GM18511 (cell line): ENCODE measurements at regions not wholly inside any gene's neighbourhood (a gene's known extent, or its start where the extent isn't known, plus 50 kb on each side); places are given as distances from the start of the nearest gene placed in this dataset.

ENCODE experiments used
- ATAC-seq: cut with Tn5 transposase; IDR thresholded peaks from one replicate; pipeline ENCODE4 v1.9.1; 2021; ENCODE audit warnings: mild to moderate bottlenecking, moderate library complexity; ENCODE audit not compliant: unreplicated experiment

DNA sequence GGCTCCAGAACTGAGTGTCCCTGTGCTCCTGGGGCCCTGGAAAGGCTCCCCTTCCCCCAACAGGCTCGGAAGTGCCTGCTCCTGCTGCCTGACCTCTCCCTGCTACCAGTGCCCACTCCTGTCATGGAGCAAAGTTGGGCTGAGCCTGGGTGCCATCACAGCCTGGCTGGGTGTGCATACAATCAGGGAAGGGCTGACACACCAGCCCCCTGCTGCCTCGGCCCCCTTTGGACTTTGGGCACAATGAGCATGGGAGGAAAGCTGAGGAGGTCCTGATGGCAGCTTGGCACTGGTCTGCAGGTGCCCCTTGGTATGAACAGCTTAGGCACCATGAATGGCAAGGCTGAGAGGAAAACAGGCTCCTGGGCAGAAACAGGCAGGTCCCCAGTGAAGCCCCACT is 405.0 kb downstream of the PID1 start:
- no peak for ATAC-seq

GRCh38 chr2:228864131-228864530 is 407.0 kb downstream of the PID1 start:
- no peak for ATAC-seq

DNA sequence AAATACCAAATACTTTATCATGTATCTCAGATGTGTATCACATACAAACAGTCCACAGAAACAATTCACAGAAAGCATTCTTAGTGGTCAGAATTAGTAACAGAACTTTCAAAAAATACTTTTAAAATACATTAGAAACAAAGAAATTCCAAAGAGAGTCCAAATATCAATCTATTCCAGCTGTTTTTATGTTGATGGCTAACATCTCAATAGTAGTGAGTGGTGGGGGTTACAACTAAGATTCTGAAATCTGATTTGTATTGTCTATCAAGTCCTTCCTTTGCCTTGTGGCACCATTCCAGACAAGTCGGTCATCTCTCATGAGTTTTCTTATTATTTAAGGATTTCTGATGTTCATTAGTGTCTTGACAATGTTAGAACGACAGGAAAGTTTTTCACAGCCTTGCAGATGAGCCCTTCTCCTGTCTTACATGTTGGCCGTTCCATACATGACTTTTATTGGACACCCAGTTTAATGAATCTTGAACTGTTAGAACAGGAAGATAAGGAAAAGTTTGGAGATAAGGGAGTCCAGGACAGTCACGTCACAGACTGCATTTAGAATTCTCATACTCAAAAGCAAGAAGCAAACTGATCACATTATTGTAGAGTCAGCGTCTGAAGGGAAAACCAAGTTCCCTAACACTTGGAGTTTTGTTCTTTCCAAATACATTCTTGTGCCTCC is 410.3 kb downstream of the PID1 start:
- no peak for ATAC-seq

DNA sequence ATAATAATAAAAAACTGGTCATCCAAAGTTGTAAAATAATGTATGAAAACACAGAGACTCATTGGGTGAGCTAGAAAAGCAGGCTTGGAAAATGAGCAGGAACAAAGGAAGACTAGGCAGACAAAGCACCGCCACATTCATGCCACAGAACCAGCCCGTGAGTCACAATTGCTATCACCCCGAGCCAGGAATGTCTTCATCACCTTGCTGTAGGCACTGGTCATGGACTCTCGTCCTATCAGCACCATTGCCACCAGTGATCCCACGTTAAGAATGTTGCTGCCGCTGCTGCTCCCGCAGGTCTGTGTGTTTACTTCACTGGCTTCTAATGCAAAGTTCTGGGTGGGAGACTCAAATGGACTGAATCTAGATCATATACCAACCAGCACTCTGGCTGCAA is 417.9 kb downstream of the PID1 start:
- ATAC-seq = no peak

DNA sequence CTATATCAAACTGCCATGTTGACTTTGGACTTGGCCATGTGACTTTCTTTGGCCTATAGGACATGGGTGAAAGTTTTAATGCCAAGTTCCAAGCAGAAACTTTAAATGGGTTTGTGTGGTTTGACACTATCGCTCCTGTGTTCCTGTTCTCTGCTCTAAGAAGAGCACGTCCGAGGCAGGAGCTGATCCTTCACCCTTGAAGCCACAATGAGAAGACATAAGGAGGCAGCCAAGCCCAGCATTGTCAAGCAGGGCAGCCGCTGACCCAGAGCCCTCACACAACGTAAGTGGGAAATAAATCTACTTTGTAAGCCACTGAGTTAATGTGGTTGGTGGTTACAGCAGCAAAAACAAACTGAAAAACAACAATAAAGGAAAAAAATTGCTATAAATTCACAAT is 422.4 kb downstream of the PID1 start:
- no peak for ATAC-seq

DNA sequence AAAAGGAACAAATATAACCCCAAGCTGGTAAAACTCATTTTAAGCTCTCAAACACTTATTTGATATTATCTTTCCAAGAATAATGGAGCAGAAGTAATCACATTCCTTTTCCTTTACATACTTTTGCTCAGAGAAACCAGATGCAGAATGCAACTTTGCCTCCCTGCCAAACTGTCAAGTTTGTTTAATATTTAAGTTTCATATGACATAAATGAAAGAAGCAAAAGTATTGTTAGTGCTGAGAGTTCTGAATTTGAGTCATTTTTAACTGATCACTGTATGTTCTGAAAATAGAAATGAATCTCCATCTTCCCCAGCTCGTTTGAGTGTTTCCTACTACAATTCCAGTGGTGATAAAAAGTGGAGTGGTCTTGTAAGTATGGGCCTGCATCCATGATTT is 423.4 kb downstream of the PID1 start:
- ATAC-seq = no peak

DNA sequence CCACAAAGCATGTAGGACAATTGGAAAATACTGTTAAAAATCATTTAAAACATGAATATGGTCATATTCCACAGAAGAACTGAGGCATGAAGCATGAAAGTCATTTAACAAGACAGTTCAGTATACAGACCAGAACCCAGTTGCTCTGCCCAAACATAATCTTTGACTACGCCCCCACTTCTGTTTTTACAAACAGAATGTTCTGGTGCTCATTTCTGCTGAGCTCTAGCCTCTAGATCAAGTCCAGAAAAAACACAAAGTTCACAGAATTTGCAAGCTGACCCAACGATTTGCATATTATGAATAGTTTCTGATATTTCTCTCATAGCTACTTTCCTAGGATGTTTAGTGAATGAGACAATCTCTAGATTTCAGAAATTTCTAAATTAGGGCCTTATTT is 424.9 kb downstream of the PID1 start:
- ATAC-seq = no peak

GRCh38 chr2:228845162-228845925 is 425.7 kb downstream of the PID1 start:
- no peak for ATAC-seq

- no peak for ATAC-seq
Observed at GRCh38 chr2:228841877-228842276, 429.2 kb downstream of the PID1 start.

DNA sequence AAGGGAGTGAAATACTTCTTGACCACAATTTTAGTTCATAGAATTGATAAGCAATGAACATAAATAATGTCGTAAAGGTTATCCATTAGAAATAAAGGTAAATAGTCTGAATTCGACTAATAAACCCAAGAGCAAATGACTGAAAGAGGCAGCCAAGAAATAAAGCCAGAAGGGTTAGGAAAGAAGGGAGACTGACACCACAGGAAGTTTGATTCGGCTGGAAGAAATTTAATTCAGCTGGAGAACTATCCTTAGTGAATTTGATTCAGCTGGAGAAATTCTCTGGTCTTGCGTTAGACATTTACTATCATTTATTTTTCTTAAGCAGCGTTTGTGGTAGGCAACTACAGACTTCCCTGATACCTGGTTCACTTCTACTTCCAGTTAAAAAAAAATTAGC is 429.6 kb downstream of the PID1 start:
- no peak for ATAC-seq

DNA sequence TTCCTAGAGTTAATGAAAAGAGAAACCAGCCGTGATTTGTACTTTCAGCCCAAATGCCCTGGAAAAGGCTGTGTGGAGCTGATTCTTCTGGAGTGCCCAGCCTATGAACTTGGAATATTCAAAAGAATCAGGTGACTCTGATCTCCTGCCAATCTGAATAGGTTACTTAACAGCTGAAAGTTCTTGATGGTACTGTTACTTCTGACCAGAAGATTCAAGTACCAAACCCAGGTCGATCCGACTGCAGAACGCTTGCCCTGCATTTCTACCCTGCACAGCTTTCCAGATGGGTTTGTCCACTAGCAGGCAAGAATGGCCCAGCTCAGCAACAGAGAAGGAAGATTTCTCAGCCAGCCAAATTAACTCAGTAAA is 430.4 kb downstream of the PID1 start:
- no peak for ATAC-seq

DNA sequence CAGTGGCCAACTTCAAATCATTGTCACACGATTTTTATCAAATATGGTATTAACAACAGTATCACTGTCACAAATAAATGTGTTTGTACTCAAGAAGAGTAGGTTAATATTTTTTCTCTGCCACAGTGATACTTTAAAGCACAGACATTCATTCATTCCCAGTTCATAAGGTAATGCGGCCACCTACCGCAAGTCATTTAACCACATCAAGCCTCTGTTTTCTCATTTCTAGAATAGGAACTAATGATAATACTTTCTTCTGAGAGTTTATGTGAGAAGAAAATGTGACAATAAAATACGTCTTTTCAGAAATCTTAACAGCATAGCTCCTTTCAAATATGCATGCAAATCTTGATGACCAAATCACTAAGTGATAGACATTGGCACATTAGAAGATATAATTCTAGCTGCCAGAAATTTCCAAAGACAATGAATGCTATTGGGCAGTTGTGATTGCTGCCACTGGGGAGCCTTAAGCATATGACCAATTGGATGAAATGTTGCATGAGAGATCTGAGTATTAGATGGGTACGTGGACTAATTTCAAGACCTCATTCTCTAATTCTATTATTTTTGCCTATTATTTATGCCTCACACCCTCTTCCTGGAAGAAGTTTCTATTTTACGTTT is 430.9 kb downstream of the PID1 start:
- no peak for ATAC-seq

DNA sequence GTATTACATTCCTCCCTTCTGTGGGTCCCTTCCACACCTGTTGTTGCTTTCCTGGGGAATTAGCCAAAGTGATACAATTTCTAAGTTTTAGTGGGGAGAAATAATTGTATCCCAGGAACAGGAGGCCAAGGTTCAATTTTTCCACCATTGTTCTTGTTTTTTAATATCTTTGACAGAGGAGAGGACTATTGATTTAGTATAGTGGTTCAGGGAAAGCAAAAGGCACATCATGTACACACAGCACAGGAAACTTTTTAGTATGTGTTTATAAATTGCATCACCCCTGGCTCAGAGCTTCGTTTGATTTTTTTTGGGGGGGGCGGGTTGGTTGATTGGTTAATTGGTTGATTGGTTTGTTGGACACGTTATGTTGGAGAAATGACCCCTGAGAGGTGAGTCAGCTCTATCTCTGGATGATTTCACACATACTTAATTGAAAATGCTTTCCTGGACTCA is 431.6 kb downstream of the PID1 start:
- no peak for ATAC-seq

DNA sequence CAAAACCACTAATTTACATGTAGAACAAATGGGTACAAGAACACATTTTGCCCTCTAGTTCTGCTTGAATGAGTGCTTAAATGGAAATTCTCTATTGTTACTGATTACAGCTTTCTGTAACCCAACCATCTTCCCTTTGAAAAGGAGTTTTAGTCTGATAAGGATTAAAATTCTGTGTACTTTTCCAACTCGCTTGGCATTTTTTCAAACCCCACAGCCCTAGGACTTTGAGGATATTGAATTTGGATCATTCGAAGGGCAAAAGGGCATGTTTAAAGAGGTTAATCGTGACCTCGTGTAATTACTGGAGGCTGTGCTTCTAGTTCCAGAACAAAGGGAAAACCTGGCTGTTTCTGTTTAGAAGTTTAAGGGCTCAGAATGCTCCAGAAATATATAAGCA is 432.3 kb downstream of the PID1 start:
- no peak for ATAC-seq

- no peak for ATAC-seq
Observed at GRCh38 chr2:228828397-228828796, 442.7 kb downstream of the PID1 start.

- ATAC-seq = no peak
Observed at GRCh38 chr2:228827056-228827700, 443.9 kb downstream of the PID1 start.

- ATAC-seq = no peak
Observed at GRCh38 chr2:228819701-228820100, 451.4 kb downstream of the PID1 start.

DNA sequence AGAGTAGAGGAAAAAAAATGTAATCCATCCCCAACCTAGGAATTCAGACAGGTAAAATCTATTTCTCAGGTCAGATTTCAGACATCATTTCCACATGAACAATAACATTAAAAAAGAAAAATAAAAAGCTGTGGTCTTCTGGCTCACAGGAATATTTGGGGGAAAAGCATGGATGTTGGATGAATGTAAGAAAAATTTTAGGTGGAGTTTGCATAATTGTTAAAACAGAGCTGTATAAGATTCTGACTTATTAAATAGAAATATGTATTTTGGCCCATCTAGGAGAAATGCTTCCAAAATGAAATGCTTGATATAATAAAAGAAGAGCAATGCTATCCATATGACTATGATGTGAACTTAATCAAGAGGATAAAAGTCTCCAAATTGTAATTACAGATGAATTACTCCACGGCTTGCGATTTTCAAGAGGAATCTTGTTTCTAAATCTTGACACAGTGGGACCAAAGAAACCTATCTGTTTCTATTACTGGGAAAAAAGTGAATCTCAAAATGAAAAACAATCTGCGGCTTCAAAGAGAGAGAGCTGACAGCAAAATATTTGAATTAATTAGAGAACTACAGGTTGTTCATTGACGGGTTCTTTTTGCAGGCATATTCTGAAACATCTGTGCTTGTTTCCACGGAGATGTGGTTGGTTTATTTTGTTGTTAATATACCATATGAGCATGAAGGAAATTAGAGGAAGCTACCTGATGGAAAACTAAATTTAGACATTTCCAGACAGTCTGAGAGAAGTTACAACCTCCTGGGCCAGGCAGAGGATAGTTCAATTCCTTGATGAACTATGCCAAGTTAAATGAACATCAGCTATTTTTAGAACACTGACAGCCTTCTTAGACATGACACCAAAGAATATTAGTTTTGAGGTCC is 468.7 kb downstream of the PID1 start:
- ATAC-seq = no peak

- no peak for ATAC-seq
Observed at GRCh38 chr2:228801451-228801850, 469.6 kb downstream of the PID1 start.

DNA sequence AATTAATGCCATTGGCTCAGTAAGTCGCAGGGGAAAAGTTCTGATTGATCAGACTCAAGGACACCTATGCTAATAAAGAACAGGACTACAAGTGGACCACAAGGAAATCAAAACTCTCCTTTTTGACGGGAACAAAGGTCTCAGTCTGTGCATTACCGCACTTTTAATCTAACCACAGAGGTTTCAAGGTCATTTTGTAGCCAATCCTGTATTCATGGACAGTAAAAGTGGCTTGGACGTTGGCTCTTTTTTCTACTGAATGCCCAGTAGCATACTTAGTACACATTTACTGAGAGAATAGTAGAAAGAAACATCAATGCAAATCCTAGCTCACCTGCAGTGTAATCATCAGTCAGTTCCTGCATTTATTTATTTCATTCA is 471.9 kb downstream of the PID1 start:
- ATAC-seq = no peak
